Left ventricle myocardium superior (tissue), 1 donor: ENCODE measurements at regions not wholly inside any gene's neighbourhood (a gene's known extent, or its start where the extent isn't known, plus 50 kb on each side); places are given as distances from the start of the nearest gene placed in this dataset.
"Not testable (repeated sequence)": the region's sequence is repeated elsewhere in the genome, so short reads cannot be mapped to it uniquely, and the experiment has no call there.

Experiments used
- ATAC-seq: fragments of 200-7000 bp; cut with Tn5 transposase; one replicate; pipeline ENCODE4 v1.9.1; 2020; ENCODE audit warnings: mild to moderate bottlenecking, moderate library complexity
- DNase-seq: peaks from one replicate; pipeline ENCODE4 v3.0.0-alpha.2; 2020
- intact Hi-C: fragments of 100-400 bp; cut with micrococcal nuclease; formaldehyde crosslinking; loops from one replicate; pipeline ENCODE4 v1.11.0; 2022
- donor health status: DM: no; HTN: yes; CAD: no; lungs with severe emphysema.

- peak; percentile 87 for ATAC-seq
These were observed 309.1 kb upstream of the NOTCH2NLA start for GRCh38 chr1:146537775-146538373.

GRCh38 chr1:146536028-146536427 is 307.2 kb upstream of the NOTCH2NLA start:
- ATAC-seq, intact Hi-C loops, DNase-seq: not testable (repeated sequence)

More at GRCh38 chr1:146537775-146538373, 309.1 kb upstream of the NOTCH2NLA start:
- intact Hi-C loops, DNase-seq: not testable (repeated sequence)

- ATAC-seq: peak; percentile 86
- intact Hi-C loops, DNase-seq: not testable (repeated sequence)
These were observed 306.8 kb upstream of the NOTCH2NLA start for GRCh38 chr1:146535575-146535974.

- DNase-seq, intact Hi-C loops, ATAC-seq: not testable (repeated sequence)
These were observed 302.1 kb upstream of the NOTCH2NLA start for GRCh38 chr1:146530958-146531357.

- intact Hi-C loops: not testable (repeated sequence)
- peak; percentile 18 for ATAC-seq
These were observed 294.0 kb upstream of the NOTCH2NLA start for GRCh38 chr1:146522812-146523211.

GRCh38 chr1:146522345-146522744 is 293.5 kb upstream of the NOTCH2NLA start:
- ATAC-seq: peak; percentile 30
- intact Hi-C loops, DNase-seq: not testable (repeated sequence)

More at GRCh38 chr1:146522812-146523211, 294.0 kb upstream of the NOTCH2NLA start:
- DNase-seq: not testable (repeated sequence)

GRCh38 chr1:146521804-146522203 is 293.0 kb upstream of the NOTCH2NLA start:
- intact Hi-C loops, ATAC-seq, DNase-seq: not testable (repeated sequence)

- intact Hi-C loops, DNase-seq: not testable (repeated sequence)
- peak; percentile 47 for ATAC-seq
These were observed 284.9 kb upstream of the NOTCH2NLA start for GRCh38 chr1:146513754-146514153.

- intact Hi-C loops, ATAC-seq, DNase-seq: not testable (repeated sequence)
These were observed 282.4 kb upstream of the NOTCH2NLA start for GRCh38 chr1:146511047-146511777.

- intact Hi-C loops, ATAC-seq: not testable (repeated sequence)
These were observed 281.6 kb upstream of the NOTCH2NLA start for GRCh38 chr1:146510248-146510983.

GRCh38 chr1:146504121-146504520 is 275.3 kb upstream of the NOTCH2NLA start:
- DNase-seq, intact Hi-C loops, ATAC-seq: not testable (repeated sequence)

More at GRCh38 chr1:146510248-146510983, 281.6 kb upstream of the NOTCH2NLA start:
- DNase-seq: not testable (repeated sequence)

GRCh38 chr1:146487555-146487954 is 258.7 kb upstream of the NOTCH2NLA start:
- intact Hi-C loops, DNase-seq: not testable (repeated sequence)
- ATAC-seq: peak; percentile 81

- DNase-seq, intact Hi-C loops: not testable (repeated sequence)
- peak; percentile 38 for ATAC-seq
These were observed 258.3 kb upstream of the NOTCH2NLA start for GRCh38 chr1:146487155-146487554.

- intact Hi-C loops: not testable (repeated sequence)
- ATAC-seq (peak; percentile 90), DNase-seq (peak; percentile 52)
These were observed 257.6 kb upstream of the NOTCH2NLA start for GRCh38 chr1:146486300-146487014.

GRCh38 chr1:146484195-146484594 is 255.4 kb upstream of the NOTCH2NLA start:
- DNase-seq, ATAC-seq, intact Hi-C loops: not testable (repeated sequence)

- intact Hi-C loops, ATAC-seq, DNase-seq: not testable (repeated sequence)
These were observed 250.4 kb upstream of the NOTCH2NLA start for GRCh38 chr1:146479188-146479587.

GRCh38 chr1:146478125-146478720 is 249.4 kb upstream of the NOTCH2NLA start:
- DNase-seq, intact Hi-C loops: not testable (repeated sequence)
- peak; percentile 68 for ATAC-seq

GRCh38 chr1:146475086-146475485 is 246.3 kb upstream of the NOTCH2NLA start:
- DNase-seq, intact Hi-C loops, ATAC-seq: not testable (repeated sequence)
